OCI-LY3 (cell line): ENCODE measurements at regions not wholly inside any gene's neighbourhood (a gene's known extent, or its start where the extent isn't known, plus 50 kb on each side); places are given as distances from the start of the nearest gene placed in this dataset.

ENCODE experiments used
- EZH2phosphoT487 ChIP-seq: fragments of 200-600 bp; shearing (Covaris generic); IDR thresholded peaks from 2 replicates; pipeline ENCODE4 v1.6.1; 2018; ENCODE audit warnings: antibody characterized with exemption, mixed run types, low read depth
- TF ChIP-seq, protein P1 (sequence below): fragments of 200-600, 300-600 bp; sonication (generic); IDR thresholded peaks from 2 replicates; pipeline ENCODE4 v1.5.1; 2014; ENCODE audit warnings: antibody characterized with exemption, low read length, low read depth

DNA sequence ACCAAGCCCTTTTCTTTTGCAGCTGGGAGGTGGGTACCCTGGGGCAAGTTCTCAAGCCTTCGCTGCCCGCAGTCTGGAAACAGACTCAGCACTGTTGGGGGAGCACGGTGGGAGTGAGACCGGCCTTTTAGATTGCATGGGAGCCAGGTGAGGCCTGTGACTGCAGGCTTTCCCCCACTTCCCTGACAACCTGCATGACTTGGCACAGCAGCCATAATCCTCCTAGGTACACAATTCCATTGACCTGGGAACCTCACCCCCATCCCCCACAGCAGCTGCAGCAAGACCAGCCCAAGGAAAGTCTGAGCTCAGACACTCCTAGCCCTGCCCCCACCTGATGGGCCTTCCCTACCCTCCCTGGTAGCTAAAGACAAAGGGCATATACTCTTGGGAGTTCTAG is 52.2 kb upstream of the CCDC80 start:
- no peak for TF ChIP-seq EZH2phosphoT487
- TF ChIP-seq, protein P1, sequence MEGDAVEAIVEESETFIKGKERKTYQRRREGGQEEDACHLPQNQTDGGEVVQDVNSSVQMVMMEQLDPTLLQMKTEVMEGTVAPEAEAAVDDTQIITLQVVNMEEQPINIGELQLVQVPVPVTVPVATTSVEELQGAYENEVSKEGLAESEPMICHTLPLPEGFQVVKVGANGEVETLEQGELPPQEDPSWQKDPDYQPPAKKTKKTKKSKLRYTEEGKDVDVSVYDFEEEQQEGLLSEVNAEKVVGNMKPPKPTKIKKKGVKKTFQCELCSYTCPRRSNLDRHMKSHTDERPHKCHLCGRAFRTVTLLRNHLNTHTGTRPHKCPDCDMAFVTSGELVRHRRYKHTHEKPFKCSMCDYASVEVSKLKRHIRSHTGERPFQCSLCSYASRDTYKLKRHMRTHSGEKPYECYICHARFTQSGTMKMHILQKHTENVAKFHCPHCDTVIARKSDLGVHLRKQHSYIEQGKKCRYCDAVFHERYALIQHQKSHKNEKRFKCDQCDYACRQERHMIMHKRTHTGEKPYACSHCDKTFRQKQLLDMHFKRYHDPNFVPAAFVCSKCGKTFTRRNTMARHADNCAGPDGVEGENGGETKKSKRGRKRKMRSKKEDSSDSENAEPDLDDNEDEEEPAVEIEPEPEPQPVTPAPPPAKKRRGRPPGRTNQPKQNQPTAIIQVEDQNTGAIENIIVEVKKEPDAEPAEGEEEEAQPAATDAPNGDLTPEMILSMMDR: no peak
